ENCODE measurements at regions not wholly inside any gene's neighbourhood (a gene's known extent, or its start where the extent isn't known, plus 50 kb on each side); places are given as distances from the start of the nearest gene placed in this dataset.

DNA sequence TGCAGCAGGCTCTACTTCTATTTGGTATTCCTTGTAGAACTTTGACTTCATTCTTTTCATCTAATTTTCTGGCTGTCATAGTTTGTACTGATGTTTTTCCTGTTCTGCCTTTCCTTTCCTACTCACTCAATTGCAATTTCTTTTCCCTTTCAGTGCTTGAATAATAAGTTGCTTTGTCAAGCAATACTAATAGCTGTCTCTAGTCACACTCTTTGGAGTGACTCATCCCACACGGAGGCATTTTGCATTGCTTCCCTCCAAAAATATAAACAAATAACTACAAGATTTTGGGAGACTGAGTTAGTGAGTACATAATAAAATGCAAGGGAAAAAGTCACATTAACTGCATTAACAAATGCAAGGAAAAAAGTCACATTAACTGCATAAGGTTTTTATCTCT lies 465.9 kb downstream of the CDH9 start:
- no peak for DNase-seq
- TF ChIP-seq, protein P1, sequence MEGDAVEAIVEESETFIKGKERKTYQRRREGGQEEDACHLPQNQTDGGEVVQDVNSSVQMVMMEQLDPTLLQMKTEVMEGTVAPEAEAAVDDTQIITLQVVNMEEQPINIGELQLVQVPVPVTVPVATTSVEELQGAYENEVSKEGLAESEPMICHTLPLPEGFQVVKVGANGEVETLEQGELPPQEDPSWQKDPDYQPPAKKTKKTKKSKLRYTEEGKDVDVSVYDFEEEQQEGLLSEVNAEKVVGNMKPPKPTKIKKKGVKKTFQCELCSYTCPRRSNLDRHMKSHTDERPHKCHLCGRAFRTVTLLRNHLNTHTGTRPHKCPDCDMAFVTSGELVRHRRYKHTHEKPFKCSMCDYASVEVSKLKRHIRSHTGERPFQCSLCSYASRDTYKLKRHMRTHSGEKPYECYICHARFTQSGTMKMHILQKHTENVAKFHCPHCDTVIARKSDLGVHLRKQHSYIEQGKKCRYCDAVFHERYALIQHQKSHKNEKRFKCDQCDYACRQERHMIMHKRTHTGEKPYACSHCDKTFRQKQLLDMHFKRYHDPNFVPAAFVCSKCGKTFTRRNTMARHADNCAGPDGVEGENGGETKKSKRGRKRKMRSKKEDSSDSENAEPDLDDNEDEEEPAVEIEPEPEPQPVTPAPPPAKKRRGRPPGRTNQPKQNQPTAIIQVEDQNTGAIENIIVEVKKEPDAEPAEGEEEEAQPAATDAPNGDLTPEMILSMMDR (IDR thresholded peaks at IDR 0.05; ENCODE audit: low read depth, low read length, missing control alignments): no peak

DNA sequence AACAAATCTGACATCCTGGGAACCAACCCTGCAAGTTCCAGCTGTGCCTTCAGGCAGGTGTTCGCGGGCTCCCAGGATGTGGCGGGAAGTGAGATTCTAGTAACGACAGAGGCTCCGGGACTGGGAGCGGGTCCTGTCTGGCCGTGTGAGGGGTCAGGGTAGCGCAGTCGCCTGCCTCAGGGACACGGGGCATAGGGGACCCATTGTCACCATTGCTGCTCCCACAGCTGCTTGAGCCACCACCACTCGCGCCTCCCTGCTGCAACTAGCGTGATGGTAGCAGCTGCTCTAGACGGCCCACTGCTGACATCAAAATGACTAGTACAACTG lies 468.5 kb downstream of the CDH9 start:
- no peaks in the 10 kb centered on the region for H3K27me3 ChIP-seq (replicated peaks)
- no peak overlapping the region for H3K4me3 ChIP-seq (ENCODE audit: low read depth, low read length)
- DNase-seq: no peak
- H3K27ac ChIP-seq: no peak overlapping the region
- no peaks in the 10 kb centered on the region for H3K36me3 ChIP-seq (replicated peaks)
- in situ Hi-C loops (cut with HindIII; ENCODE audit: low pct_ligation_motif_present, low sequenced_read_pairs): no loop called here
- TF ChIP-seq, protein P1 (IDR thresholded peaks at IDR 0.05; ENCODE audit: low read depth, low read length, missing control alignments): no peak

More for the DNA sequence above, 465.9 kb downstream of the CDH9 start:
- no peaks in the 10 kb centered on the region for H3K36me3 ChIP-seq (replicated peaks)
- H3K4me3 ChIP-seq (ENCODE audit: low read depth, low read length): no peak overlapping the region
- no peak overlapping the region for H3K27ac ChIP-seq
- in situ Hi-C loops (cut with HindIII; ENCODE audit: low pct_ligation_motif_present, low sequenced_read_pairs): no loop called here
- no peaks in the 10 kb centered on the region for H3K27me3 ChIP-seq (replicated peaks)

DNA sequence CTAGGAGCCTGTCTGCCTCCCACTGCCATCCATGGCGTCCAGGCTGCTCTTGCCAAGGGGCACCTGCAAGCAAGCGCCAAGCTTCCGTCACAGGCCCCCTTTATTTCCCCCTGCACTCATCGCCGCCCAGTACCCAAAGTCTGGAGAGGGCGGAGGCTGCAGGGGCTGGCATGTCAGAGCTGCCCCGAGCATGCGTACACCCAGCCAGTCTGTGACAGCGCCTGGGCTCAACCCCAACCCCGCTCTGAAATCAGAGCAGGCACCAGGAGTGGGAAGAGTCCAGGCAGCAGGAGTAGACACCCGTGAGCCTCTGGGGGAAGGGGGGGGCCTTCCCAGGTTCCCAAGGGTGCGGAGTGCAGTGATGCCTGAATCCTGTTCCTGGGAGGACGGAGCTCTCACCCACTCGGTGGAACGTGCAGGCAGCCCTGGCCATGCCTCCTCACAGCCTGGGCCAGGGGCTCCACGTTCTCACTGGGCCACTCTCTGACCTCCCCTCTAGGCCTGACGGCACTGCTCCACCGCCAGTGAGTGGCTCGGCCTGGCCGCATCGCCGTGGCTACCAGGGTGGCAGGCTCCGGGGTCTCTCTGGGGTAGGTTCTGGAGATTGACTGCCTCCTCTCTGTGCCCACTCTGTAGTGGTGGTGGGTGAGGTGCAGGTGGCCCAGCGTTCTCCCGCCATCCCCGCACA lies 469.0 kb downstream of the CDH9 start:
- in situ Hi-C loops (cut with HindIII; ENCODE audit: low pct_ligation_motif_present, low sequenced_read_pairs): no loop called here
- no peak overlapping the region for H3K27ac ChIP-seq
- no peaks in the 10 kb centered on the region for H3K27me3 ChIP-seq (replicated peaks)
- DNase-seq: no peak
- no peak overlapping the region for H3K4me3 ChIP-seq (ENCODE audit: low read depth, low read length)
- no peaks in the 10 kb centered on the region for H3K36me3 ChIP-seq (replicated peaks)
- TF ChIP-seq, protein P1 (IDR thresholded peaks at IDR 0.05; ENCODE audit: low read depth, low read length, missing control alignments): no peak

DNA sequence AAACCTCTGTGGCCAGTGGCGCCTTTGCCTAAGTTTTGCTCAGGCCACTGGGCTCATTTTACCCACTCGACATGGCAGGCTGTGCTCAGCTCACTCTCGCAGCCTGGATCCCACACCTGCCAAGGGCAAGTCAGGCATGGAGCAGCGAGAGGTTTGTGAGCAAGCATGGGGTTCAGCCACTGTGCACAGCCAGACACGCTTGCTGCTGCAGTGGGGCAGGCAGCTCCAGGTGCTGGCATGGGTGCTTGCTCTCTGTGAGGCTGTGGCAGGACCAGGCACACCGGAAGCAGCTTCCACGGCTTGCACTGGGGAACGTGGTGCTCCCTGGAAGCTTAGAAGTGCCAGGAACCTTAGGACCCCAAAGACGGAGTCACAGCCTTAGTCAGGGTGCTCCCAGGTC lies 470.1 kb downstream of the CDH9 start:
- in situ Hi-C loops (cut with HindIII; ENCODE audit: low pct_ligation_motif_present, low sequenced_read_pairs): no loop called here
- Histone ChIP-seq H3K27me3 (replicated peaks) (no peaks in the 10 kb centered on the region), H3K27ac (no peak overlapping the region), H3K4me3 (ENCODE audit: low read depth, low read length) (no peak overlapping the region), H3K36me3 (replicated peaks) (no peaks in the 10 kb centered on the region)
- TF ChIP-seq, protein P1 (IDR thresholded peaks at IDR 0.05; ENCODE audit: low read depth, low read length, missing control alignments): no peak
- no peak for DNase-seq

DNA sequence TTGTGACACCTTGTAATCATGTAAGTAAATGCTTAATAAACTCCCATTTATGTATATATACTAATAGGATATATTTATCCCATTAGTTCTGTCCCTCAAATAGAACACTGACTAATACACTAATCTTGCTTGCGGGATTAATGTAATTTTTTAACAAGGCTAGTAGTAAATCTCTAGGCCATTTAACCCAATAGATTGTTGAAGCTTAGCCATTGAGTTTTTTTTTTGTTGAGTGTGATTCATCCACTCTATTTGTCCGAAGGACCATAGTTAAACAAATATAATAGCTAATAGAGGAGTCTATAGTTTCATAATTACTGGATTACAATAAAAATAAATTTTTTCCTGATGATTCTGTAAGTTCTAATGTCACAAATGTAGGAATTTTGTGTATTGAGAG lies 474.4 kb downstream of the CDH9 start:
- Histone ChIP-seq H3K36me3 (replicated peaks) (no peaks in the 10 kb centered on the region), H3K27me3 (replicated peaks) (no peaks in the 10 kb centered on the region), H3K27ac (no peak overlapping the region), H3K4me3 (ENCODE audit: low read depth, low read length) (no peak overlapping the region)
- in situ Hi-C loops (cut with HindIII; ENCODE audit: low pct_ligation_motif_present, low sequenced_read_pairs): no loop called here
- TF ChIP-seq, protein P1 (IDR thresholded peaks at IDR 0.05; ENCODE audit: low read depth, low read length, missing control alignments): no peak
- no peak for DNase-seq

DNA sequence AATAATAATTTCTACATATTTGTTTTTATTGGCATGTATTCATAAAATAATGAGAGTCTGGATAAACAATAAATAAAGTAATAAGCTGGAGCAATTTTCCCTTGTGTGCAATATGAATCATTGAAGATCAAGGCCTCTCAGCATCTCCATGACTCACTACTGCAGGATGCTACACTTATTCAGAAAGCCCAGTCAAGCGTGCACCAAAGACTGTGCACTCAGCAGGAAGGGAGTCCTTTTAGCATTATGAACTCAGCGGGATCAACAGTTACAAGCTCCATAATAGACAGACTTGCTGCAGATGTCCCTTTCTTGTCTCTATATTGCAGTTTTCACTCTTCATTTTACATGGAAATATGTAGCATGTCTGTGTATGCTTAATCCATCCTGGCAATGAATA lies 485.3 kb downstream of the CDH9 start:
- H3K27ac ChIP-seq: no peak overlapping the region
- H3K27me3 ChIP-seq (replicated peaks): no peaks in the 10 kb centered on the region
- in situ Hi-C loops (cut with HindIII; ENCODE audit: low pct_ligation_motif_present, low sequenced_read_pairs): no loop called here
- DNase-seq: no peak
- no peaks in the 10 kb centered on the region for H3K36me3 ChIP-seq (replicated peaks)
- H3K4me3 ChIP-seq (ENCODE audit: low read depth, low read length): no peak overlapping the region
- TF ChIP-seq, protein P1 (IDR thresholded peaks at IDR 0.05; ENCODE audit: low read depth, low read length, missing control alignments): no peak

All from brain microvascular endothelial cell (primary cell).